Lower leg skin (tissue), 4 donors: ENCODE measurements at regions not wholly inside any gene's neighbourhood (a gene's known extent, or its start where the extent isn't known, plus 50 kb on each side); places are given as distances from the start of the nearest gene placed in this dataset.

Source experiments
- DNase-seq, 2 donors: peaks; one replicate each; pipeline ENCODE4 v3.0.0-alpha.2; 2019; ENCODE audit warnings: low spot score in 2 of 2
- H3K4me3 ChIP-seq: fragments of 200-600 bp; sonication (generic); 2 replicates; pipeline ENCODE4 v1.5.1; 2017; ENCODE audit warnings: mild to moderate bottlenecking, low read depth; ENCODE audit not compliant: poor library complexity, severe bottlenecking
- POLR2A ChIP-seq, 2 donors: fragments of 450-650 bp; IDR thresholded peaks; one replicate each; pipeline ENCODE4 v1.6.1; 2016 to 2017; ENCODE audit warnings: antibody characterized with exemption in 2 of 2, mild to moderate bottlenecking in 1 of 2, moderate library complexity in 1 of 2
- WGBS, 2 donors: methylation state at CpG; one replicate each; pipeline ENCODE4 v1.1.5; 2018; 5-methylcytosine and 5-hydroxymethylcytosine counted together
- intact Hi-C: fragments of 100-400 bp; cut with DNase I; formaldehyde crosslinking; loops from one replicate; pipeline ENCODE4 v1.15.0; 2023; ENCODE audit warnings: low total_unique reads
- TF ChIP-seq, protein P1 (sequence below), 3 donors: fragments of 450-650 bp; IDR thresholded peaks; one replicate each; pipeline ENCODE4 v1.5.1; 2016; ENCODE audit warnings: antibody characterized with exemption in 3 of 3, mild to moderate bottlenecking in 3 of 3, moderate library complexity in 2 of 3

DNA sequence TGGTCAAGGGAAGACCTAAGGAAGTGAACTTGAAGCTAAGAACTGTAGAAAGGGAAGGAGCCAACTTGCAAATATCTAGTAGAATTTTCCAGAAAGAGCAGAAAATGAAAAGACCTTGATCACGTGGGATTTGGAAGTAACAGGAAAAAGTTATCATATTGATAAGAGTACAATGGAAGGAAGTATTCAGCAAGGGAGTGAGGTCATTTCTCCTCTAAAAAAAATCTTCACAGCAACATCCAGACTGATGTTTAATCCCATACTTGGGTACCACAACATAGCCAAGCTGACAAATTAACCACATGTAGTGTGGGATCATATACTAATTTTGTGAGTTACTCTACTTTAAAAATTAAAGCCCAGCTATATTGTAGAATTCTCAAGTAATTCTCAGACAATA is 207.0 kb upstream of the CXCL12 start:
- intact Hi-C loops, result no loop called here
- TF ChIP-seq, protein P1, sequence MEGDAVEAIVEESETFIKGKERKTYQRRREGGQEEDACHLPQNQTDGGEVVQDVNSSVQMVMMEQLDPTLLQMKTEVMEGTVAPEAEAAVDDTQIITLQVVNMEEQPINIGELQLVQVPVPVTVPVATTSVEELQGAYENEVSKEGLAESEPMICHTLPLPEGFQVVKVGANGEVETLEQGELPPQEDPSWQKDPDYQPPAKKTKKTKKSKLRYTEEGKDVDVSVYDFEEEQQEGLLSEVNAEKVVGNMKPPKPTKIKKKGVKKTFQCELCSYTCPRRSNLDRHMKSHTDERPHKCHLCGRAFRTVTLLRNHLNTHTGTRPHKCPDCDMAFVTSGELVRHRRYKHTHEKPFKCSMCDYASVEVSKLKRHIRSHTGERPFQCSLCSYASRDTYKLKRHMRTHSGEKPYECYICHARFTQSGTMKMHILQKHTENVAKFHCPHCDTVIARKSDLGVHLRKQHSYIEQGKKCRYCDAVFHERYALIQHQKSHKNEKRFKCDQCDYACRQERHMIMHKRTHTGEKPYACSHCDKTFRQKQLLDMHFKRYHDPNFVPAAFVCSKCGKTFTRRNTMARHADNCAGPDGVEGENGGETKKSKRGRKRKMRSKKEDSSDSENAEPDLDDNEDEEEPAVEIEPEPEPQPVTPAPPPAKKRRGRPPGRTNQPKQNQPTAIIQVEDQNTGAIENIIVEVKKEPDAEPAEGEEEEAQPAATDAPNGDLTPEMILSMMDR (IDR thresholded peaks at IDR 0.05), result no peak
- TF ChIP-seq POLR2A (IDR thresholded peaks at IDR 0.05), result no peak
- no peak for DNase-seq
- H3K4me3 ChIP-seq, result no peak overlapping the region
- 64 to 67% methylated on average over 1 of the region's 1 CpG for WGBS, 2 donors

DNA sequence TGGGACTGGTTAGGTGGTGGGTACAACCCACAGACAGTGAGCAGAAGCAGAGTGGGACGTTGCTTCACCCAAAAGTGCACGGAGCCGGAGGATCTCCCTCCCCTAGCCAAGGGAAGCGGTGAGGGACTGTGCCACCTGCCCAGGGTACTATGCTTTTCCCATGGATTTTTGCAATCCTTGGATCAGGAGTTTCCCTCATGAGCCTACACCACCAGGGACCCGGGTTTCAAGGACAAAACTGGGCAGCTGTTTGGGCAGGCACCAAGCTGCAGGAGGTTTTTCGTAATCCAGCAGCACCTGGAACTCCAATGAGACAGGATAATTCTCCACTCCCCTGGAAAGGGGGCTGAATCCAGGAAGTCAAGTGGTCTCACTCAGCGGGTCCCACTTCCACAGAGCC is 209.1 kb upstream of the CXCL12 start:
- 81 to 86% methylated on average over 5 to 7 of the region's 7 CpGs for WGBS, 2 donors
- DNase-seq, result no peak
- intact Hi-C loops, result no loop called here
- TF ChIP-seq, protein P1 (IDR thresholded peaks at IDR 0.05), result no peak
- no peak for TF ChIP-seq POLR2A (IDR thresholded peaks at IDR 0.05)
- no peak overlapping the region for H3K4me3 ChIP-seq

DNA sequence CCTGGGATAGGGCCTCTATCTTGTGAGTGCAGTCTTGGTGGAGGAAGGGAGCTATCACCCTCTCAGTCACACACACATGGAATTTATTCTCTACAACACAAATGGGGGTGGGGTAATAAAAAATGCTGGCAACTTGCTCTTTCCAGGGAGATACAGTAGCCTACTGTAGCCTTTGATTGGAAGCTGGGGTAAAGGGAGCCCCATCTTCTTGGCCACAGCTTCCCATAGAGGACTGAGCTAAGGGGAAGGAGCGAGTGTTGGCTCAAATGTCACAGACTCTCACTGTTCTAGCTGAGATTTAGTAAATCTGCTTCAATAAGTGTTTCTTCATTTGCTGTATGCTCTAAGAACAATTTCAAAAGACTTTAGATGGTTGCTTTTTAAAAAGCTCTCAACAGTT is 222.2 kb upstream of the CXCL12 start:
- no peak overlapping the region for H3K4me3 ChIP-seq
- TF ChIP-seq, protein P1 (IDR thresholded peaks at IDR 0.05), result no peak
- no peak for TF ChIP-seq POLR2A (IDR thresholded peaks at IDR 0.05)
- 68 to 89% methylated on average over 1 of the region's 1 CpG for WGBS, 2 donors
- intact Hi-C loops, result no loop called here
- no peak for DNase-seq

GRCh38 chr10:44618910-44619309 is 234.0 kb upstream of the CXCL12 start:
- intact Hi-C loops, result no loop called here
- H3K4me3 ChIP-seq, result no peak overlapping the region
- 32 to 44% methylated on average over 3 of the region's 3 CpGs for WGBS, 2 donors
- no peak for DNase-seq
- no peak for TF ChIP-seq POLR2A (IDR thresholded peaks at IDR 0.05)
- TF ChIP-seq, protein P1 (IDR thresholded peaks at IDR 0.05), result no peak

- no peak for DNase-seq
- H3K4me3 ChIP-seq, result no peak overlapping the region
- TF ChIP-seq, protein P1 (IDR thresholded peaks at IDR 0.05), result no peak
- no peak for TF ChIP-seq POLR2A (IDR thresholded peaks at IDR 0.05)
- WGBS, 2 donors, result 0% methylated on average over 1 of the region's 1 CpG
- intact Hi-C loops, result no loop called here
These were observed 234.6 kb upstream of the CXCL12 start for GRCh38 chr10:44619521-44619920.

- H3K4me3 ChIP-seq, result no peak overlapping the region
- 60 to 61% methylated on average over 3 of the region's 3 CpGs for WGBS, 2 donors
- no peak for DNase-seq
These were observed 235.1 kb upstream of the CXCL12 start for GRCh38 chr10:44619975-44620374.

More at GRCh38 chr10:44619975-44620374, 235.1 kb upstream of the CXCL12 start:
- intact Hi-C loops, result no loop called here
- TF ChIP-seq, protein P1 (IDR thresholded peaks at IDR 0.05), result no peak
- no peak for TF ChIP-seq POLR2A (IDR thresholded peaks at IDR 0.05)
